ENCODE measurements at regions not wholly inside any gene's neighbourhood (a gene's known extent, or its start where the extent isn't known, plus 50 kb on each side); places are given as distances from the start of the nearest gene placed in this dataset.

GRCh38 chr5:58261605-58262004 lies 198.3 kb downstream of the PLK2 start:
- DNase-seq = no peak
- Histone ChIP-seq H3K9ac (no peak overlapping the region), H3K9me3 (no peaks in the 10 kb centered on the region), H3K4me3 (ENCODE audit: low read depth in 2 of 2, low read length in 1 of 2) (no peak overlapping the region), H2AFZ (ENCODE audit: low read depth) (peak overlapping the region; percentile 64), H3K4me2 (peak overlapping the region; percentile 34; the same call in 1 of the 2 replicates), H3K27ac (ENCODE audit: low read depth in 2 of 2, low read length in 1 of 2) (peak overlapping the region; percentile 34 to 56; a peak in 3 of 4 replicates), H3K36me3 (replicated peaks in 1 of 2; ENCODE audit: control insufficient read depth in 1 of 2, insufficient read depth in 2 of 2, low read length in 1 of 2) (no peaks in the 10 kb centered on the region), H3K27me3 (ENCODE audit: insufficient read depth) (no peaks in the 10 kb centered on the region), H3K79me2 (ENCODE audit: insufficient read depth) (no peaks in the 10 kb centered on the region), H3K9me2 (no peaks in the 10 kb centered on the region), H4K20me1 (ENCODE audit: insufficient read depth) (no peaks in the 10 kb centered on the region), H3K4me1 (ENCODE audit: control insufficient read depth in 1 of 2, insufficient read depth in 2 of 2, low read depth in 1 of 2, low read length in 1 of 2) (peaks cover 0 to 30% of the 10 kb centered on the region in 2 experiments; a peak in 3 of 4 replicates), H3F3A (replicated peaks; ENCODE audit: insufficient read depth) (peaks cover 15% of the 10 kb centered on the region)
- CTCF ChIA-PET = no interaction called here
- POLR2A ChIA-PET = no interaction called here
- 61% methylated on average over 4 of the region's 4 CpGs for WGBS (ENCODE audit: low lambda C conversion rate)
- TF ChIP-seq SIN3A (IDR thresholded peaks at IDR 0.05; ENCODE audit: borderline replicate concordance, low read depth, low read length) = no peak
- TF ChIP-seq IRF3 (IDR thresholded peaks at IDR 0.05; ENCODE audit: low read depth, low read length) = no peak
- TF ChIP-seq ELF1 (IDR thresholded peaks at IDR 0.05) = no peak
- no peak for TF ChIP-seq EZH2phosphoT487 (IDR thresholded peaks at IDR 0.05; ENCODE audit: borderline replicate concordance, low read depth)
- no peak for TF ChIP-seq TAF1 (IDR thresholded peaks at IDR 0.05; ENCODE audit: borderline replicate concordance, low read depth, low read length)
- TF ChIP-seq TEAD4 (IDR thresholded peaks at IDR 0.05; ENCODE audit: borderline replicate concordance, insufficient read depth) = no peak
- peak in 1 of 2 experiments; percentile 30; a peak in 1 of 4 replicates for TF ChIP-seq EP300 (IDR thresholded peaks at IDR 0.05; ENCODE audit: borderline replicate concordance in 1 of 2, low read depth in 1 of 2, low read length in 1 of 2)
- TF ChIP-seq TCF12 (IDR thresholded peaks at IDR 0.05) = peak; percentile 54; the same call in 1 of the 2 replicates
- no peak for TF ChIP-seq YY1 (IDR thresholded peaks at IDR 0.05; ENCODE audit: low read depth)
- TF ChIP-seq POLR2AphosphoS5 (IDR thresholded peaks at IDR 0.05; ENCODE audit: low read depth, low read length) = no peak
- TF ChIP-seq MXI1 (IDR thresholded peaks at IDR 0.05; ENCODE audit: low read depth, low read length) = no peak
- TF ChIP-seq NRF1 (IDR thresholded peaks at IDR 0.05; ENCODE audit: low read depth, low read length) = no peak
- TF ChIP-seq USF1 (IDR thresholded peaks at IDR 0.05; ENCODE audit: borderline replicate concordance, low read depth) = no peak
- TF ChIP-seq MEF2A (IDR thresholded peaks at IDR 0.05; ENCODE audit: borderline replicate concordance, low read depth) = no peak
- no peak for TF ChIP-seq RAD21 (IDR thresholded peaks at IDR 0.05; ENCODE audit: low read length)
- TF ChIP-seq PBX3 (IDR thresholded peaks at IDR 0.05) = peak; percentile 43
- no peak for TF ChIP-seq GABPA (IDR thresholded peaks at IDR 0.05; ENCODE audit: low read depth)
- TF ChIP-seq FOSL2 (IDR thresholded peaks at IDR 0.05; ENCODE audit: borderline replicate concordance, low read depth) = peak; percentile 4; the same call in 1 of the 2 replicates
- TF ChIP-seq GATA2 (CRISPR knock-in tag; IDR thresholded peaks at IDR 0.05) = no peak
- peak; percentile 61 for TF ChIP-seq NFIC (IDR thresholded peaks at IDR 0.05; ENCODE audit: borderline replicate concordance)
- TF ChIP-seq CTCF (IDR thresholded peaks at IDR 0.05) = no peak
- 0 out of 2 replicates have a peak, but pooled peaks have one; percentile 25 for TF ChIP-seq MAX (IDR thresholded peaks at IDR 0.05; ENCODE audit: low read depth)
- no peak for TF ChIP-seq RFX5 (IDR thresholded peaks at IDR 0.05; ENCODE audit: low read length)
- no peak for TF ChIP-seq CHD2 (IDR thresholded peaks at IDR 0.05; ENCODE audit: low read length, partially characterized antibody)
- no peak for TF ChIP-seq SMC3 (IDR thresholded peaks at IDR 0.05; ENCODE audit: low read depth, low read length)
- TF ChIP-seq ZBTB33 (IDR thresholded peaks at IDR 0.05; ENCODE audit: borderline replicate concordance, low read depth) = no peak
- TF ChIP-seq FOXJ3 (CRISPR knock-in tag; IDR thresholded peaks at IDR 0.05) = no peak
